ENCODE measurements at regions not wholly inside any gene's neighbourhood (a gene's known extent, or its start where the extent isn't known, plus 50 kb on each side); places are given as distances from the start of the nearest gene placed in this dataset.
A peak's percentile ranks its signal among the peaks of the same experiment; 100 is the strongest.

DNA sequence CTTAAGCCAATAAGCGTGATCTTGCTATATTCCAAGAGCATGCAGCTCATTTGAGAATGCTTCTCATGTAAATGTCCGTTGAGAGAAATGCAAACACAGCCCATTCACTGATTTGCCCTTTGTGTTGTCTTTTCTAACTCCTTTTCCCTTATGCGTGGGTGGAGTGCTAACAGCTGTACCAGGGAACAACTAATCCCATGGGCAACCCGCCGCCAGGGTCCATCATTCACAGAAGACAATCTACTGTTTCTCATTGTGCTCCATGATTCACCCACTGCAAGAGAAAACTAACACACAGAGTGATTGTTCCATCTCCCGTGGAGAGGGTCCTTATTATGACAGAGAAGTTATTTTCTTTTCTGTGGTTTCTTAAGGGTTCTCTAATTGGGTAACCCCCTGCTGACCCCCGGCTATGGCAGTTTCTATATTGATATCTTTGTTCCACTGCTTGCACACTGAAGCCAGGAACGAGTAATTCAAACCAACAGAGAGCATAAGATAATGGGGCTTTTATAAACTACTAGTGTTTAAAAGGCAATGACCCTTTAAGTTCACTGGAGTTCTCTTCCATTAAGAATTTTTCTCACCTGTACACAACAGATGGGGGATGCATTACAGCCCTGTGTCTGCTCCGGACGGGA is 298.7 kb downstream of the BAMBI start:
- 29% methylated on average over 5 of the region's 10 CpGs for WGBS (ENCODE audit: insufficient coverage)
- H3K36me3 ChIP-seq (ENCODE audit: control insufficient read depth, insufficient read depth, low read length) = no peaks in the 10 kb centered on the region
- H3K27me3 ChIP-seq (ENCODE audit: control insufficient read depth, insufficient read depth, low read length) = no peaks in the 10 kb centered on the region
- H3K27ac ChIP-seq (ENCODE audit: low read depth, low read length) = no peak overlapping the region
- no peaks in the 10 kb centered on the region for H3K4me1 ChIP-seq (ENCODE audit: control insufficient read depth, insufficient read depth, low read length)
- no peak overlapping the region for H3K4me3 ChIP-seq (ENCODE audit: low read depth, low read length)
- no peaks in the 10 kb centered on the region for H3K9me3 ChIP-seq (ENCODE audit: control insufficient read depth, insufficient read depth, low read length)
- DNase-seq (ENCODE audit: low read depth in 4 of 6, low spot score in 6 of 6) = peak in 2 of 6 donors; percentile 62 to 70

DNA sequence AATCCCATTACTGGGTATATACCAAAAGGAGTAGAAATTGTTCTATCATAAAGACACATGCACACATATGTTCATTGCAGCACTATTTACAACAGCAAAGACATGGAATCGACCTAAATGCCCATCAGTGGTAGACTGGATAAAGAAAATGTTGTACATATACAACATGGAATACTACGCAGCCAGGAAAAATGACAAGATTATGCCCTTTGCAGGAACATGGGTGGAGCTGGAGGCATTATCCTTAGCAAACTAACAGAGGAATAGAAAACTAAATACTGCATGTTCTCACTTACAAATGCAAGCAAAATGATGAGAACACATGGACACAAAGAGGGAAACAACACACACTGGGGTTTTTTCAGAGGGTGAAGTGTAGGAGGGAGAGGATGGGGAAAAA is 300.2 kb downstream of the BAMBI start:
- no peak overlapping the region for H3K27ac ChIP-seq (ENCODE audit: low read depth, low read length)
- WGBS (ENCODE audit: insufficient coverage) = no CpG with 5 or more reads among the region's 2 CpGs

DNA sequence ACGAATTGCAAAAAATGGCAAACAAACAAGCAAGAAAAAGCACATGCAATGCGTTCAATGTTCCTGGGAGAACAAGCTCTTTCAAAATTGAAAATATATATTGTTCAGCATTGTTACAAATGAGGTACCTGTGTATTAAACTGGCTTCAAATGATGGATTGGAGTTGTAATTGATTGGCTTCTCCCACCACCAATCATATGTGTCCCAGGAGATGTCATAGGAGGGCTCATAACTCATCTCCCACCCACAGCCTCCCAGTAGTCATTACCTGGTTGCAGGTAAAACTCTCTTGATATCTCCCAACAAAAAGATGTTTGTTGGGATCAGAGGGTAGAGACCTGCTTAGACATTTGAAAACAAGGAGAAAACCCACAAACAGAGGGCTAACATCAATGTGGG is 302.9 kb downstream of the BAMBI start:
- no peaks in the 10 kb centered on the region for H3K4me1 ChIP-seq (ENCODE audit: control insufficient read depth, insufficient read depth, low read length)
- WGBS (ENCODE audit: insufficient coverage) = no CpG with 5 or more reads among the region's 2 CpGs

More for the DNA sequence above, 300.2 kb downstream of the BAMBI start:
- Histone ChIP-seq H3K4me3 (ENCODE audit: low read depth, low read length) (no peak overlapping the region), H3K4me1 (ENCODE audit: control insufficient read depth, insufficient read depth, low read length) (no peaks in the 10 kb centered on the region), H3K9me3 (ENCODE audit: control insufficient read depth, insufficient read depth, low read length) (no peaks in the 10 kb centered on the region), H3K27me3 (ENCODE audit: control insufficient read depth, insufficient read depth, low read length) (no peaks in the 10 kb centered on the region), H3K36me3 (ENCODE audit: control insufficient read depth, insufficient read depth, low read length) (no peaks in the 10 kb centered on the region)
- no peak for DNase-seq (ENCODE audit: low read depth in 4 of 6, low spot score in 6 of 6)

DNA sequence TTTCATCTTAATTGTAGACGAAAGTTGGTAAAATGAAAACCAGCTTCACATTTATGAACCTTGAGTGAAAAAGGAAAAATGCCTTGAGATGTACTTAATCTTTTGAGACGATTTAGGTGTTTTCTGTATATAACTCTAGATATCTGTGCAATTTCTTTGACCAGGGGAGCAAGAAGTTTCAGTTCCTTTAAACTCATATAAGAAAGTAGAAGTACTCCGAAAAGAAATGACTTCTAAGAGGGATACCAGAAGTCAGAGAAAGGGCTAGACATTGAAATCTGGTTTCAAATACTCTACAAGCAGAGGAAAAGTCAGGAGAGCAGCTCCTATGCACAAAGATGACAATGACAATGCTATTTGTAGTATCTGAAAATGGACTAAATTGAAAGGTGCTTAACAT is 303.7 kb downstream of the BAMBI start:
- no peak overlapping the region for H3K4me3 ChIP-seq (ENCODE audit: low read depth, low read length)
- H3K36me3 ChIP-seq (ENCODE audit: control insufficient read depth, insufficient read depth, low read length) = no peaks in the 10 kb centered on the region
- no peak overlapping the region for H3K27ac ChIP-seq (ENCODE audit: low read depth, low read length)
- no CpG with 5 or more reads among the region's 3 CpGs for WGBS (ENCODE audit: insufficient coverage)
- H3K27me3 ChIP-seq (ENCODE audit: control insufficient read depth, insufficient read depth, low read length) = no peaks in the 10 kb centered on the region
- DNase-seq (ENCODE audit: low read depth in 4 of 6, low spot score in 6 of 6) = no peak
- no peaks in the 10 kb centered on the region for H3K9me3 ChIP-seq (ENCODE audit: control insufficient read depth, insufficient read depth, low read length)
- no peaks in the 10 kb centered on the region for H3K4me1 ChIP-seq (ENCODE audit: control insufficient read depth, insufficient read depth, low read length)

More for the DNA sequence above, 302.9 kb downstream of the BAMBI start:
- no peak for DNase-seq (ENCODE audit: low read depth in 4 of 6, low spot score in 6 of 6)
- no peaks in the 10 kb centered on the region for H3K9me3 ChIP-seq (ENCODE audit: control insufficient read depth, insufficient read depth, low read length)
- H3K27me3 ChIP-seq (ENCODE audit: control insufficient read depth, insufficient read depth, low read length) = no peaks in the 10 kb centered on the region
- H3K36me3 ChIP-seq (ENCODE audit: control insufficient read depth, insufficient read depth, low read length) = no peaks in the 10 kb centered on the region
- no peak overlapping the region for H3K4me3 ChIP-seq (ENCODE audit: low read depth, low read length)
- H3K27ac ChIP-seq (ENCODE audit: low read depth, low read length) = no peak overlapping the region

DNA sequence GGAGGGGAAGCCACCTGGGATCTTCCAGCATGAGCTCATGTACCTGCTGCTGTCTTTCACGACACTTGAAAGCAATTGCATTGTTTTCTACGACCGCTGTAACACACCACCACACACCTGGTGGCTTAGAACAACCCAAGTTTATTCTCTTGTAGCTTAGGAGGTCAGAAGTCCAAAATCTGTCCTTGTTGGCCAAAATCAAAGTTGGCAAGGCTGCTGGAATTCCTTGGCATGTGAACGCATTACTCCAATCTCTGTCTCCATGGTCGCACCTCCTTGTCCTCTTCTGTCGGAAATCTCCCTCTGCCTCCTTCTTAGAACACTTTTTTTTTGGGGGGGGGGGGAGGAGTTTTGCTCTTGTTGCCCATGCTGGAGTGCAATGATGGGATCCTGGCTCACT is 305.7 kb downstream of the BAMBI start:
- no peaks in the 10 kb centered on the region for H3K27me3 ChIP-seq (ENCODE audit: control insufficient read depth, insufficient read depth, low read length)
- 88% methylated on average over 4 of the region's 6 CpGs for WGBS (ENCODE audit: insufficient coverage)
- H3K4me1 ChIP-seq (ENCODE audit: control insufficient read depth, insufficient read depth, low read length) = no peaks in the 10 kb centered on the region
- H3K4me3 ChIP-seq (ENCODE audit: low read depth, low read length) = no peak overlapping the region
- H3K27ac ChIP-seq (ENCODE audit: low read depth, low read length) = no peak overlapping the region
- DNase-seq (ENCODE audit: low read depth in 4 of 6, low spot score in 6 of 6) = no peak
- no peaks in the 10 kb centered on the region for H3K9me3 ChIP-seq (ENCODE audit: control insufficient read depth, insufficient read depth, low read length)
- no peaks in the 10 kb centered on the region for H3K36me3 ChIP-seq (ENCODE audit: control insufficient read depth, insufficient read depth, low read length)

DNA sequence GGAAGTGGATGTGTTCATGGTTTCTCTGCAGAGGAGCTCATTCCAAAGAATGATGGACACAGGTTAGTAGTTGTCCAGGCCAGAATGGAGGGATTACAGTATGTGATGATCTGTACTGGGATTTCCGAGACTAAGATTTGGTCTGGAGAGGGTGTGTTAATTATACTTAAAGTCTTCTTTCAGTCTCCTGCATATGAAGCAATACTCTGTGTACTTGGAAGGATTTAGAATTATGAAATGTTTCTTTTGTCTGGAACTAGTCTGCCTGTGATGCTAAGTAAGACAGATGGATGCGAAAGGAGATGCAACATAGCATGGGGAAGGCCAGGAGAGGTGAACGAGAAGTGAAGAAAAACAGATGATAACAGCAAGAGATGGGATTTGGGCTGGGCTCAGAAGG is 305.1 kb upstream of the LYZL1 start:
- H3K27me3 ChIP-seq (ENCODE audit: control insufficient read depth, insufficient read depth, low read length) = no peaks in the 10 kb centered on the region
- no peak overlapping the region for H3K27ac ChIP-seq (ENCODE audit: low read depth, low read length)
- WGBS (ENCODE audit: insufficient coverage) = 100% methylated on average over 1 of the region's 3 CpGs
- H3K4me3 ChIP-seq (ENCODE audit: low read depth, low read length) = no peak overlapping the region
- no peaks in the 10 kb centered on the region for H3K36me3 ChIP-seq (ENCODE audit: control insufficient read depth, insufficient read depth, low read length)
- H3K4me1 ChIP-seq (ENCODE audit: control insufficient read depth, insufficient read depth, low read length) = no peaks in the 10 kb centered on the region
- H3K9me3 ChIP-seq (ENCODE audit: control insufficient read depth, insufficient read depth, low read length) = no peaks in the 10 kb centered on the region
- no peak for DNase-seq (ENCODE audit: low read depth in 4 of 6, low spot score in 6 of 6)

DNA sequence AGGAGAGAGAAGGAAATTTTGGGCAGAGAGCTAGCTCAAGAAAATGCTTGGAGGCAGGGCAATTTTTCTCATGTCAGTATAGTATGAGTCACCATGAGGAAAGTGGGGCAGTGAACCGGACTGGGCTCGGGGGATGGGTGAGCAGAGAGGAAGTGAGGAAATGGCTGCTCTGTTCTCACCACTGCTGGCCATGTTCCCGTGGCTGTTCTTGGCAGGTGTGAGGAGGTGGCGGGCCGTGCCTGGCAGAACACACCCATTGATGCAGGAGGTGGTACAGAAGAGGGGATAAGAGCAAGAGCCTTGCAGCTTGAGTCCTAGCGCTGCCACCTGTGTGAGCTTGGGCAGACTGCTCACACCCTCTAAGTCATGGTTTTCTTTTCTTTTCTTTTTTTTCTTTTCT is 304.4 kb upstream of the LYZL1 start:
- no peak for DNase-seq (ENCODE audit: low read depth in 4 of 6, low spot score in 6 of 6)
- 73% methylated on average over 6 of the region's 6 CpGs for WGBS (ENCODE audit: insufficient coverage)
- Histone ChIP-seq H3K27me3 (ENCODE audit: control insufficient read depth, insufficient read depth, low read length) (no peaks in the 10 kb centered on the region), H3K4me1 (ENCODE audit: control insufficient read depth, insufficient read depth, low read length) (no peaks in the 10 kb centered on the region), H3K27ac (ENCODE audit: low read depth, low read length) (no peak overlapping the region), H3K36me3 (ENCODE audit: control insufficient read depth, insufficient read depth, low read length) (no peaks in the 10 kb centered on the region), H3K9me3 (ENCODE audit: control insufficient read depth, insufficient read depth, low read length) (no peaks in the 10 kb centered on the region), H3K4me3 (ENCODE audit: low read depth, low read length) (no peak overlapping the region)

DNA sequence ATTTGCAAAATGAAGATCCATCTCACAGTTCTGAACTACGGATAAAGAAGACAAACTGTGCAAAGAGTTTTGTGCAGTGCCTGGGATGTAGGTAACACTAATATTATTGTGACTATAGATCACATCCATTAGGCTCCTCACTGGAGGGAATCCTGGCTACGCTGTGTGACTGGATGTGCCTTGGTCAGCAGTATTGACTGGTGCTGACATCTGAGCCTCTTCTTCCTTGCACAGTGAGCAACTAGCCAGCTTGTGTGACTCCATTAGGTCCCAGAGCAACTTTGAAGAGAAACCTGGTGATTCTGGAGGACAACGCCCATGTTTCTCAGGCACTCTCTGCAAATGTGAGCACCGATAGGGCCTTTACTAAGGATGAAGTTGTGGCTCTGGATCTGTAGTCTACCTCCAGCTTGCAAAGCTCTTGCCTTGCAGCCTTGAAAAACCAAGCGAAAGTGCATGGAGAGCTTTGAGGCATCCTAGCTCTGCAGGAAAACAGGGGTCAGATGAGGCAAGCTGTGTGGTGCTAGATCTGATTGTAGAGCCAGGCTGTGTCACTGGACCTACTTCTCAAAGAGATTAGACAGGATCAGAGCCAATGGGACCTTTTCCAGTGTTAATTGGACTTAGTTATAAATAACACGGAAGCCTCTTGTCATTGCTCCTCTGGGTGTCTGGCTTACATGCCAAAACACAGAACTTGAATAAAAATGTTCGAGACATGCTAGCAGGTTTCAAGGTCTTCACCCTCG is 303.6 kb upstream of the LYZL1 start:
- 91% methylated on average over 7 of the region's 8 CpGs for WGBS (ENCODE audit: insufficient coverage)
- Histone ChIP-seq H3K4me1 (ENCODE audit: control insufficient read depth, insufficient read depth, low read length) (no peaks in the 10 kb centered on the region), H3K4me3 (ENCODE audit: low read depth, low read length) (no peak overlapping the region), H3K36me3 (ENCODE audit: control insufficient read depth, insufficient read depth, low read length) (no peaks in the 10 kb centered on the region), H3K27ac (ENCODE audit: low read depth, low read length) (no peak overlapping the region), H3K27me3 (ENCODE audit: control insufficient read depth, insufficient read depth, low read length) (no peaks in the 10 kb centered on the region), H3K9me3 (ENCODE audit: control insufficient read depth, insufficient read depth, low read length) (no peaks in the 10 kb centered on the region)
- DNase-seq (ENCODE audit: low read depth in 4 of 6, low spot score in 6 of 6) = peak in 1 of 6 donors; percentile 8

DNA sequence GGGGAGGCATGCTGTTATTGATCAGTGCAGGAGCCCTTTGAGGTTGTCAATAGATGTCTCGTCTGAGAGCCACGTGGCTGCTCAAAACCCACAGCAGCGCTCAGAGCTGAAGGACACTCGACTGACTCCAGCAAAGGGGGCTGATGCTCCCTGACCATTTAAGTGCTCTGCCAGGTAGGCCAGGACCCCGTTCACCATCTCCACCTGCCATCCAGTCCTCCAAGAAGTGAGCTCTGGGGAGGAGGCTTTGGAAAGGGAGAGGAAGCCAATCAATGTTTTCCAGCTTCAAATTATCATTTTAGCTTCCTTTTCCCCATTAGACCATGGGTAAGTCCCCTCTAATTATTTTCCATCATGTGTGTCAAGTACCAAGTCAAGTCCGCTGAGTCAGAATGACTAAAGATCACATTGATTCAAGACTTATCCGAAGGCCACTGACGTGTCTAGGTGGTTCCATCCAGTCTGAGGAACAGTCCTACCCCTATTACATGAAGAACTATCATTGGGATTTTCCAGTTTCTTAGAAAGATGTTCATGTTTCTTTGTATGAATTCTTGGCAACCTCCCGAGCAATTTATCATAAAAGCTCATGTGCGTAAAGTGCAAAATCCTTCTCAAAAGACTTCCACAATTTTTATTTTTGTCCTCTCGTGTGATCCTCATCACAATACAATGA is 302.6 kb upstream of the LYZL1 start:
- DNase-seq (ENCODE audit: low read depth in 4 of 6, low spot score in 6 of 6) = no peak
- Histone ChIP-seq H3K9me3 (ENCODE audit: control insufficient read depth, insufficient read depth, low read length) (no peaks in the 10 kb centered on the region), H3K36me3 (ENCODE audit: control insufficient read depth, insufficient read depth, low read length) (no peaks in the 10 kb centered on the region), H3K27me3 (ENCODE audit: control insufficient read depth, insufficient read depth, low read length) (no peaks in the 10 kb centered on the region), H3K27ac (ENCODE audit: low read depth, low read length) (no peak overlapping the region), H3K4me1 (ENCODE audit: control insufficient read depth, insufficient read depth, low read length) (no peaks in the 10 kb centered on the region), H3K4me3 (ENCODE audit: low read depth, low read length) (no peak overlapping the region)
- WGBS (ENCODE audit: insufficient coverage) = 90% methylated on average over 7 of the region's 11 CpGs

All from spinal cord (tissue), 9 donors.